ENCODE measurements at regions not wholly inside any gene's neighbourhood (a gene's known extent, or its start where the extent isn't known, plus 50 kb on each side); places are given as distances from the start of the nearest gene placed in this dataset.

DNA sequence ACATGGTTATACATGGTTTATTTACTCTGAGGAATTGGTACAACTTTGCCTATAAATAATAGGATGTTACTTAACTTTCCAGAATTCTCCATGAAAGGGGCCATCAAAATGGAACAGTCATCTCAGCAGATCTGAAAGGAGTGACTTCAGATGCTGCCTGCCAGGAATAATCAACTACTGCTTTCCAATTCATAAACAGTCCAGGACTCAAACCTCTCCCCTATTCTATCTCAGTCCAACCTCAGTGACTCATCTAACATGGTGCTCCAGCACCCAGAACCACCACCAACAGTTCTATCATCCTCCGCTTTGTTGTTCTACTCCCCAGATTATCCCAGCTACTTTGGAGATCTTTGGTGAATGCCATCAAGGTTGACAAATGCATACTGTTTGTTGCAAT is 221.5 kb upstream of the MPDZ start:
- TF ChIP-seq YY1 (IDR thresholded peaks at IDR 0.05; ENCODE audit: low read depth) (no peak), TCF12 (IDR thresholded peaks at IDR 0.05; ENCODE audit: low read depth) (no peak), CEBPB (IDR thresholded peaks at IDR 0.05) (no peak), CREB1 (IDR thresholded peaks at IDR 0.05; ENCODE audit: low read depth) (no peak), EP300 (IDR thresholded peaks at IDR 0.05; ENCODE audit: borderline replicate concordance) (no peak), FOXM1 (IDR thresholded peaks at IDR 0.05; ENCODE audit: borderline replicate concordance, low read depth) (no peak), RAD21 (IDR thresholded peaks at IDR 0.05; ENCODE audit: low read depth) (no peak), TEAD4 (IDR thresholded peaks at IDR 0.05) (no peak), NFIC (IDR thresholded peaks at IDR 0.05) (no peak)
- TF ChIP-seq, protein P1, sequence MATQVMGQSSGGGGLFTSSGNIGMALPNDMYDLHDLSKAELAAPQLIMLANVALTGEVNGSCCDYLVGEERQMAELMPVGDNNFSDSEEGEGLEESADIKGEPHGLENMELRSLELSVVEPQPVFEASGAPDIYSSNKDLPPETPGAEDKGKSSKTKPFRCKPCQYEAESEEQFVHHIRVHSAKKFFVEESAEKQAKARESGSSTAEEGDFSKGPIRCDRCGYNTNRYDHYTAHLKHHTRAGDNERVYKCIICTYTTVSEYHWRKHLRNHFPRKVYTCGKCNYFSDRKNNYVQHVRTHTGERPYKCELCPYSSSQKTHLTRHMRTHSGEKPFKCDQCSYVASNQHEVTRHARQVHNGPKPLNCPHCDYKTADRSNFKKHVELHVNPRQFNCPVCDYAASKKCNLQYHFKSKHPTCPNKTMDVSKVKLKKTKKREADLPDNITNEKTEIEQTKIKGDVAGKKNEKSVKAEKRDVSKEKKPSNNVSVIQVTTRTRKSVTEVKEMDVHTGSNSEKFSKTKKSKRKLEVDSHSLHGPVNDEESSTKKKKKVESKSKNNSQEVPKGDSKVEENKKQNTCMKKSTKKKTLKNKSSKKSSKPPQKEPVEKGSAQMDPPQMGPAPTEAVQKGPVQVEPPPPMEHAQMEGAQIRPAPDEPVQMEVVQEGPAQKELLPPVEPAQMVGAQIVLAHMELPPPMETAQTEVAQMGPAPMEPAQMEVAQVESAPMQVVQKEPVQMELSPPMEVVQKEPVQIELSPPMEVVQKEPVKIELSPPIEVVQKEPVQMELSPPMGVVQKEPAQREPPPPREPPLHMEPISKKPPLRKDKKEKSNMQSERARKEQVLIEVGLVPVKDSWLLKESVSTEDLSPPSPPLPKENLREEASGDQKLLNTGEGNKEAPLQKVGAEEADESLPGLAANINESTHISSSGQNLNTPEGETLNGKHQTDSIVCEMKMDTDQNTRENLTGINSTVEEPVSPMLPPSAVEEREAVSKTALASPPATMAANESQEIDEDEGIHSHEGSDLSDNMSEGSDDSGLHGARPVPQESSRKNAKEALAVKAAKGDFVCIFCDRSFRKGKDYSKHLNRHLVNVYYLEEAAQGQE (IDR thresholded peaks at IDR 0.05; ENCODE audit: low read depth): no peak
